Mesodermal cell (in vitro differentiated cells): ENCODE measurements at regions not wholly inside any gene's neighbourhood (a gene's known extent, or its start where the extent isn't known, plus 50 kb on each side); places are given as distances from the start of the nearest gene placed in this dataset.

Experiments
- H3K27ac ChIP-seq: 2 replicates; pipeline ENCODE4 v1.7.0; 2013; ENCODE audit warnings: mild to moderate bottlenecking, low read depth, low read length, moderate library complexity; ENCODE audit not compliant: severe bottlenecking
- H3K36me3 ChIP-seq: 2 replicates; pipeline ENCODE4 v1.7.1; 2013; ENCODE audit warnings: mild to moderate bottlenecking, low read length, moderate library complexity; ENCODE audit not compliant: control insufficient read depth, insufficient read depth
- H3K4me1 ChIP-seq: one replicate; pipeline ENCODE4 v1.7.1; 2013; ENCODE audit warnings: mild to moderate bottlenecking, low read length; ENCODE audit not compliant: insufficient read depth, control insufficient read depth, poor library complexity, severe bottlenecking
- H3K4me3 ChIP-seq: 2 replicates; pipeline ENCODE4 v1.7.0; 2013; ENCODE audit warnings: low read length, control low read depth, mild to moderate bottlenecking; ENCODE audit not compliant: insufficient read depth, poor library complexity, severe bottlenecking; ENCODE audit errors: extremely low read depth
- H3K9me3 ChIP-seq: 2 replicates; pipeline ENCODE4 v1.7.1; 2013; ENCODE audit warnings: mild to moderate bottlenecking, low read length, moderate library complexity; ENCODE audit not compliant: control insufficient read depth
- WGBS, 2 experiments: methylation state at CpG; one replicate each; pipeline ENCODE4 v1.1.5; 2013; ENCODE audit warnings: missing lambda C conversion rate in 2 of 2; ENCODE audit not compliant: insufficient coverage in 2 of 2; 5-methylcytosine and 5-hydroxymethylcytosine counted together

DNA sequence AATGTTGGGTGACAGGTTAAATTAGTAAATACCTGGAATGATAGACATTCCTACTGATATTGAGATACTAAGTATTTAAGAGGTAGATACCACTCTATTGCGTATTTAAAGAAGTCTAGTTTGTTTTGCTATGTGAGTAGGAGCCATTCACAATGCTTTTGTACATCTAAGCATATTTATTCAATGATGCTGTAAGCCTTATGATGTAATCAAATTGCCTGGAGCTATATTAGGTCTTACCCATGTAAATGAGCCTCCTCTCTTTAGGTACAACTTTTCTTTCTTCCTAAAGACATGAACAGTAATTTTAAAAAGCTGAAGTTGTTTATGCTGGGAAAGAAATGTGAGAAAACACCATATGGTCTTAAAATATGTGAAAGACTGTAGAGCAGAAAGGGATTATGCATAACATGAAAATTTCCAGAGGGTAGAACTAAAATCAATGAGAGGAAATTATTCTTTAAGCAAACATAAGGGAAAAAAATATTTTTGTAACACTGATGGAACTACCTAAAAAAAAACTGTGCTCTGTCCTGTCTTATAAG, 526.7 kb downstream of the EPHA7 start:
- no peak overlapping the region for H3K27ac ChIP-seq
- no peaks in the 10 kb centered on the region for H3K4me1 ChIP-seq
- no peaks in the 10 kb centered on the region for H3K9me3 ChIP-seq
- no peak overlapping the region for H3K4me3 ChIP-seq
- WGBS, 2 experiments: 88% methylated on average over 1 of the region's 1 CpG; no CpG with 5 or more reads in 1 of the 2 experiments
- no peaks in the 10 kb centered on the region for H3K36me3 ChIP-seq

DNA sequence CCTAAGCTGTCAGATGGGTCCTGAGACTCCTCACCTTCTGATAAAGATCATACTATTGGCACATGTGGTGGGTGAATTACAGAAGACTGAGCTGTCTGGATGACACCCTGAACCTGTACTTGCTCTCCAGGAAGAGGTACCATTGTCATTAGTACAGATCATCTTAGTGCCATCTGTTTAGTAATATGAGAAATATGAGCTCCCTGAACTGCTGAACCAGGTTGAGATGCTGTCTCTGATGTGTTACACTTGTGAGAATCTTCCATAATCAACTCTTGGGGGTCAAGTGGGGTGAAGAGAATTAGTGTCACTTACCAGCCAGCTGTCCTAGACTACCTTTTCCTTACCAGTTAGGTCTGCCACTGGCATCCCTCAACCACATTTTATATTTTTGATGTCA, 531.0 kb downstream of the EPHA7 start:
- Histone ChIP-seq H3K4me1 (no peaks in the 10 kb centered on the region), H3K4me3 (no peak overlapping the region), H3K9me3 (no peaks in the 10 kb centered on the region), H3K27ac (no peak overlapping the region), H3K36me3 (no peaks in the 10 kb centered on the region)

DNA sequence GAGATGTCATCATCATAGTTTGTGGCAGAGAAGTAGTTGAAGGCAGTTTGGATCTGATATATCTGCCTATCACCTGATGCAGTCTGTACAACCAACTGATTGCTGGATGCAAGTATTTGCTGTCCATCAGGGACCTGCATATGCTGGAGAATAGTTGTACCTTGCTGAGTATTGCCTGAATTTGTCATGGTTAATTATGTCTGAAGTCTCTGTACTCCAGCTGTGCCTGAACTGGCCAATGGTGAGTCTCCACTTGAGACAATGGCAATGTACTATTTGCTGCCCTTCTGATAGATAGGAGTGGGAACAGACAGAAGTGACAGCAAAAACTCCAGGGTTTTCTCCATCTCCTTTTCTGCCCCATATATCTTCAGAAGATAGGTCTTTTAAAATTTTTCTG, 531.5 kb downstream of the EPHA7 start:
- no peak overlapping the region for H3K27ac ChIP-seq
- H3K4me1 ChIP-seq: no peaks in the 10 kb centered on the region
- H3K4me3 ChIP-seq: no peak overlapping the region
- H3K36me3 ChIP-seq: no peaks in the 10 kb centered on the region
- no peaks in the 10 kb centered on the region for H3K9me3 ChIP-seq

DNA sequence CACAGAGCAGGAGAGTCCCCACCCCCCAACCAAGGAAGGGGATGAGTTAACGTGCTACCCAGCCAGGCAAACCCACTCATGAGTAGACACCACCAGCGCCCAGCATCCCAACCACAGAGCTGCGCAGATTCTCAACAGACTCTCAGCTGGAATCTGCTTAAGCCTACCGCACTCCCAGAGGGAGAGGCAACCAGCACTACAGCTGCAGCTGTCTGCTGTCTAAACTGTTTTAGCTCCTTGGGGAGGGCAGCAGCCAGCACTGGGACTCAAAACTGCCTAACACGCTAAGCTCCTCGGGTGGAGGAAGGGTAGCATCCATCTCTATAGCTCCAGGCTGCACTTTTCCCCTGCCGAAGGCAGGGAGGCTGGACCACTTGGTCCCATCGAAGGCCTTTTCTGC, 539.8 kb downstream of the EPHA7 start:
- Histone ChIP-seq H3K36me3 (no peaks in the 10 kb centered on the region), H3K27ac (no peak overlapping the region)
- WGBS, 2 experiments: 92 to 97% methylated on average over 5 to 7 of the region's 8 CpGs

DNA sequence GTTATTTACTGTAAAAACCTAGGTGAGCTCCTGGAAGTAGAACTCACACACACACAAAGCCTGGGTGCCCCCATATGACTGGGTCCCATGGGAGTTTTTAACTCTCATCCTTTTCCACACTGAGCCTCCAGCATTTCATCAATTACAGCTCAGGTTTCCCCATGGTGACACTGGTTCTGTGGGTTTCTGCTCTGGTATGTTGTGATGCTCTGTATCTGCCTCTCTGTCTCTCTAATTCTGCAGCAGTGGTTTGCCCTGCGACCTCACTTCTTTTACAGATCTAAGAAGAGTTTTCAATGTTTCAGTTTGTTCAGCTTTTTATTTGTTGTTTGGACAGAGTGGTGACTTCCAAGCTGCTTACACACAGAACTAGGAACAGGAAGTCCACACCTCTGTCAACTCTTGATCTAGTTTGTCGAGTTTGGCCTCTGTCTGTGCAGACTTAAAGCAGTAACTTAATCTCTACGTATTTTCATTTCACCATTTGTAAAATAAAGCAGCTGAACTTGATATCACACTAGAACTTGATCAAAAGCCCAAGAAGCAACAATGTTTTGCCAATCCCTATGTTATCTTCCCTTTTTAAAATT, 554.3 kb downstream of the EPHA7 start:
- WGBS, 2 experiments: 100% methylated on average over 1 of the region's 3 CpGs; no CpG with 5 or more reads in 1 of the 2 experiments
- H3K4me1 ChIP-seq: no peaks in the 10 kb centered on the region
- H3K4me3 ChIP-seq: no peak overlapping the region
- H3K27ac ChIP-seq: no peak overlapping the region
- H3K9me3 ChIP-seq: peaks cover 7% of the 10 kb centered on the region
- no peaks in the 10 kb centered on the region for H3K36me3 ChIP-seq

More for the DNA sequence above, 539.8 kb downstream of the EPHA7 start:
- no peaks in the 10 kb centered on the region for H3K9me3 ChIP-seq
- H3K4me3 ChIP-seq: no peak overlapping the region
- H3K4me1 ChIP-seq: no peaks in the 10 kb centered on the region

DNA sequence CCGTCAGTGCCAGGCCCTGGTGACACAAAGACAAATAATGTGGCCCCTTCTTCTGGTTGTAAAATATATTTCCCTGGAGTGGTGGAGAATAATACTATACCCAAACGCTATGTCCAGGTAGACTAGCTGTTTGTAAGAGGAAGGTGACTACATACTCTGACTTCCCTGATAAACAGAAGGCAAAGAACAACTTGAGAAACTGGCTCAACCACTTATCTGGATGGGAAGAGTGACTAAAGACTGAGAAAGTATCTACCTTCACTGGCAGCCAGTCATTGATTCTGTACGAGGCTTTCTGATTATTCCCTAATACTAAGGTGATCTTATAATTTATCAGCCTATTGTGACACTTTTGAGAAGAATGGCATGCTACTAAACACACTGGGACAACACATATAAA, 569.7 kb downstream of the EPHA7 start:
- Histone ChIP-seq H3K4me1 (no peaks in the 10 kb centered on the region), H3K9me3 (no peaks in the 10 kb centered on the region), H3K36me3 (no peaks in the 10 kb centered on the region), H3K4me3 (no peak overlapping the region), H3K27ac (no peak overlapping the region)
- 92% methylated on average over 2 of the region's 3 CpGs; no CpG with 5 or more reads in 1 of the 2 experiments for WGBS, 2 experiments

DNA sequence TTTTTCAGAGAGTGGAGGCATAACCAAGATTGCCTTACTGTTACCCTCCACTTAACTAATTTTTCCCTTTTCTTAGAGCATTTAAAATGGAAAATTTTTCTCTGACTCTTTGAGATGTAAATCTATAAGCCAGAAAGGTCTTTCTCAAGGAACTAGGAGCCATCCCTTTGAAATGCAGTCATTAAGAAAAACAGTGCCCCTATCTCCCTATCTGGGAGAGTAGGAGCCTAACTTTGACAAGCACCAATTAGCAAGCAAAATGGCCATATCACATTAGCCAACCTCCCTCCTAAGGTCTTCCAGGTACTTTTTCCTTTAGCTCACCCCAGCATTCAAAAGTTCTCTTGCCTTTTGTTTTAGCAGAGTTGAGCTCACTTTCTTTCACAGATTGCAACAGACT, 570.5 kb downstream of the EPHA7 start:
- no peaks in the 10 kb centered on the region for H3K9me3 ChIP-seq
- H3K27ac ChIP-seq: no peak overlapping the region
- no peaks in the 10 kb centered on the region for H3K36me3 ChIP-seq
- H3K4me1 ChIP-seq: no peaks in the 10 kb centered on the region
- H3K4me3 ChIP-seq: no peak overlapping the region

DNA sequence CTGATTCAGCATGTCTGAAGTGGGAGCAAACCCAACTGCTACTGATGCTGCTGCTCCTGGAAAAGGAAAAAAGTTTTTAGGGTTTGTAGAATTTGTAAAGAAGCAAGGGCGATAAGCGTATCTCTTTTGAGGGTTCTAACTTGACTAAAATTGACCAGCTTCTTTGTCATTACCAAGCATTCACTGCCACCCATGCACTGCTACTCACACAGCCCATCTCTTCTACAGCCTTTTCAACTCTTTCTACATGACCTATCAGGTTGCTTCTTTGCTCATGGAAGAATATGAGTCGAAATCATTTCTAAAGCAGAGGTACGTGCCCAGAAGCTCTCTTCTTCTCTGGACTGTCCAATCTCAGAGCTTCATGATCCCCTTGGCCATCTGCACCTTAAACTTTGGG, 570.9 kb downstream of the EPHA7 start:
- no peaks in the 10 kb centered on the region for H3K36me3 ChIP-seq
- 81 to 92% methylated on average over 3 to 4 of the region's 4 CpGs for WGBS, 2 experiments
- no peak overlapping the region for H3K4me3 ChIP-seq
- no peak overlapping the region for H3K27ac ChIP-seq
- no peaks in the 10 kb centered on the region for H3K4me1 ChIP-seq
- H3K9me3 ChIP-seq: no peaks in the 10 kb centered on the region

DNA sequence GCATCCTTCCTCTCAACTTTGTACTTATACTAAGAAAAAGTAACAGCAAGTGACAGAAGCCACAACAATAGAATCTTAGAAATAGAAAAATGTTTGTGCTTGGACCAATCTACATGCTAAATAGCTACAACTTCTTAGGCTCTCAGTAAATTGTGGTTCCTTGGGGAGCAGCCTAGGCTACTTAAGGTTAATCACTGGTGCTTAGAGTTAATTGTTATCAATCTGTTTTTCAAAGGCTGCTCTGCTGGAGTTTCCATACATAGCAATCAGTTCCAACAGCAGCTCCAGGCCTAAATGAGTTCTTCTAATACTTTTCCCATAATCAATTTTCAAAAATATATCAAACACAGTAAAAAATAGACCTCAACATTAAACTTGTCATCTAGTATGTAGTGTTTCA, 571.4 kb downstream of the EPHA7 start:
- no peak overlapping the region for H3K27ac ChIP-seq
- H3K36me3 ChIP-seq: no peaks in the 10 kb centered on the region
- H3K4me1 ChIP-seq: no peaks in the 10 kb centered on the region
- H3K9me3 ChIP-seq: no peaks in the 10 kb centered on the region
- no peak overlapping the region for H3K4me3 ChIP-seq

DNA sequence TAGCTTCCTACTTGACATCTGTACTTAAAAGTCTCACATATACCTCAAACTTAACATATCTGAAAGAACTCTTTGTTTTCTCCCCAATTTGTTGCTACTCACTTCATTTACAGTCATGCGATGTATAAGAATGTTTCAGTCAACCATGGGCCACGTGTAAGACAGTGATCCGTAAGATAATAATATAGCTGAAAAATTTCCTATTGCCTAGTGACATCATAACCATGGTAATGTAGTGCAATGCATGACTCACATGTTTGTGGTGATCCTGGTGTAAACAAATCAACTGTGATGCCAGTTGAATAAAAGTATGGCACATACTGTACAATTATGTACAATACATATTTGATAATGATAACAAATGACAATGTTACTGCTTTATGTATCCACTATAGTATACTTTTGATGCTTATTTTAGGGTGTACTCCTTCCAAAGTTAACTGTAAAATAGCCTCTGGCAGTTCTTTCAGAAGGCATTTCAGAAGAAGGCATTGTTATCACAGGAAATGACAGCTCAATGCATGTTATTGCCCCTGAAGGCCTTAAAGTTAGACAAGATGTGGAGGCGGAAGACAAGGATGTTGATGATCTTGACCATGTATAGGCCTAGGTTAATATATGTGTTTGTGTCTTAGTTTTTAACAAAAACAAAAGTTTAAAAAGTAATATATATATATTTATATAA, 579.0 kb downstream of the EPHA7 start:
- Histone ChIP-seq H3K27ac (no peak overlapping the region), H3K4me1 (peaks cover 7% of the 10 kb centered on the region), H3K4me3 (no peak overlapping the region), H3K9me3 (no peaks in the 10 kb centered on the region), H3K36me3 (no peaks in the 10 kb centered on the region)
- 88% methylated on average over 1 of the region's 4 CpGs; no CpG with 5 or more reads in 1 of the 2 experiments for WGBS, 2 experiments

DNA sequence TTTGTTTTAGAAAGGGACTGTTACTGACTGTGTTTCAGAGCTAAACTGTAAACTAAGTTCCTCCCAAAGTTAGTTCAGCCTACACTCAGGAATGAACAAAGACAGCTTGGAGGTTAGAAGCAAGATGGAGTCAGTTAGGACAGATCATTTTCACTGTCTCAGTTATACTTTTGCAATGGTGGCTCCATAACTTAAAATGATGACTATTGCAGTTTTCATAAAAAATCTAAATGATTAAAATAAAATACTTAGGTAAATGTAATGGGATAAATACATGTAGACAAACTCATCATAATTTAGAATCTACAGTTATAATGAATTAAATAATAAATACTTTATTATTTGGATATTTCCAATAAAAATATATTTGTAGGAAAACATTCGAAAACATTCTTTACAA, 590.6 kb downstream of the EPHA7 start:
- Histone ChIP-seq H3K36me3 (no peaks in the 10 kb centered on the region), H3K4me3 (no peak overlapping the region)
- no CpG with 5 or more reads among the region's 1 CpG for WGBS, 2 experiments

More for the DNA sequence above, 590.6 kb downstream of the EPHA7 start:
- H3K9me3 ChIP-seq: peaks cover 5% of the 10 kb centered on the region
- H3K27ac ChIP-seq: no peak overlapping the region
- no peaks in the 10 kb centered on the region for H3K4me1 ChIP-seq
